ENCODE measurements at regions not wholly inside any gene's neighbourhood (a gene's known extent, or its start where the extent isn't known, plus 50 kb on each side); places are given as distances from the start of the nearest gene placed in this dataset.

- TF ChIP-seq CTCF (IDR thresholded peaks at IDR 0.05): no peak
- no peak for TF ChIP-seq POLR2A (IDR thresholded peaks at IDR 0.05)
Observed at GRCh38 chr2:161075701-161076100, 84.5 kb upstream of the TANK start.
